HG03558 (cell line): ENCODE measurements at regions not wholly inside any gene's neighbourhood (a gene's known extent, or its start where the extent isn't known, plus 50 kb on each side); places are given as distances from the start of the nearest gene placed in this dataset.

Experiments
- ATAC-seq: cut with Tn5 transposase; IDR thresholded peaks from one replicate; pipeline ENCODE4 v1.9.1; 2021; ENCODE audit warnings: moderate number of reproducible peaks; ENCODE audit not compliant: unreplicated experiment; ENCODE audit errors: extremely low read depth

- no peak for ATAC-seq
Observed at GRCh38 chr6:130752267-130752666, 74.9 kb upstream of the SMLR1 start.

GRCh38 chr6:130754786-130755367 lies 72.3 kb upstream of the SMLR1 start:
- no peak for ATAC-seq

GRCh38 chr6:130755368-130756034 lies 71.7 kb upstream of the SMLR1 start:
- ATAC-seq = no peak

GRCh38 chr6:130756824-130757223 lies 70.4 kb upstream of the SMLR1 start:
- ATAC-seq = no peak

GRCh38 chr6:130758813-130759212 lies 68.4 kb upstream of the SMLR1 start:
- ATAC-seq = no peak

- ATAC-seq = no peak
Observed at GRCh38 chr6:130760006-130760405, 67.2 kb upstream of the SMLR1 start.

GRCh38 chr6:130761286-130761685 lies 65.9 kb upstream of the SMLR1 start:
- ATAC-seq = no peak

- no peak for ATAC-seq
Observed at GRCh38 chr6:130765181-130765727, 62.0 kb upstream of the SMLR1 start.

- no peak for ATAC-seq
Observed at GRCh38 chr6:130766239-130767144, 60.7 kb upstream of the SMLR1 start.

GRCh38 chr6:130769861-130770260 lies 57.3 kb upstream of the SMLR1 start:
- no peak for ATAC-seq

- ATAC-seq = no peak
Observed at GRCh38 chr6:130771741-130772140, 55.5 kb upstream of the SMLR1 start.

GRCh38 chr6:130773860-130774259 lies 53.3 kb upstream of the SMLR1 start:
- ATAC-seq = no peak

- ATAC-seq = no peak
Observed at GRCh38 chr6:130775411-130776012, 51.7 kb upstream of the SMLR1 start.

- ATAC-seq = peak; percentile 97
Observed at GRCh38 chr6:130776287-130776925, 50.8 kb upstream of the SMLR1 start.
